K562 (cell line): ENCODE measurements at regions not wholly inside any gene's neighbourhood (a gene's known extent, or its start where the extent isn't known, plus 50 kb on each side); places are given as distances from the start of the nearest gene placed in this dataset.

Experiments used
- ATAC-seq: fragments of 200-7000 bp; cut with Tn5 transposase; 3 replicates; pipeline ENCODE4 v1.9.1; 2020; ENCODE audit warnings: moderate library complexity
- BruUV-seq: library from RNA; stranded (reverse); fragments of 400-500 nt; replicated peaks from 2 replicates; lab custom pipeline; 2021; lab: Mats Ljungman, UMichigan
- CTCF ChIA-PET: fragments of 300-600 bp; formaldehyde crosslinking; extraction: SDS; loops from one replicate; lab custom pipeline; 2021; ENCODE audit warnings: low intra/inter-chr PET ratio; lab: Yijun Ruan, JAX
- POLR2A ChIA-PET: fragments of 300-600, 350-650 bp; sonication (Branson Sonifier 250); formaldehyde crosslinking; extraction: SDS; loops from one replicate; lab custom pipeline; 2021; ENCODE audit warnings: antibody characterized with exemption, inconsistent platforms; lab: Yijun Ruan, JAX
- DNase-seq, 4 experiments: peaks; one replicate each; pipeline versions ENCODE4 v3.0.0 to v3.0.0-alpha.2; 2011 to 2018; ENCODE audit warnings: low spot score in 3 of 4, mixed read lengths in 3 of 4; ENCODE audit errors: extremely low read depth in 1 of 4
- FAIRE-seq: peaks from 2 replicates; lab custom pipeline; 2011; peaks lifted over from hg19 to GRCh38; lab: Jason Lieb, UNC
- H2AFZ ChIP-seq: 2 replicates; pipeline ENCODE4 v1.6.0; 2011; ENCODE audit warnings: low read depth, low read length, control low read depth, inconsistent platforms
- H3K27ac ChIP-seq: fragments of 200-600 bp; 3 replicates; pipeline ENCODE4 v1.8.0; 2011; ENCODE audit warnings: low read depth, mild to moderate bottlenecking, control low read depth, inconsistent platforms, low read length, moderate library complexity, mixed read lengths; ENCODE audit errors: extremely low read depth
- H3K27me3 ChIP-seq, 2 experiments: fragments of 300-600 bp in 1 of 2; 2 replicates in 1 of 2; 3 replicates in 1 of 2; pipeline versions ENCODE4 v1.6.0 to v1.8.0; 2011; ENCODE audit warnings: inconsistent platforms in 2 of 2, low read length in 2 of 2, mild to moderate bottlenecking in 1 of 2, mixed read lengths in 1 of 2, moderate library complexity in 1 of 2; ENCODE audit not compliant: control insufficient read depth in 2 of 2, insufficient read depth in 2 of 2
- H3K36me3 ChIP-seq: fragments of 300-600 bp; 3 replicates; pipeline ENCODE4 v1.8.0; 2011; ENCODE audit warnings: mild to moderate bottlenecking, low read length, inconsistent platforms; ENCODE audit not compliant: control insufficient read depth, insufficient read depth
- H3K4me1 ChIP-seq, 2 experiments: fragments of 200-600 bp in 1 of 2; replicated peaks in 1 of 2; 2 replicates in 1 of 2; 3 replicates in 1 of 2; pipeline versions ENCODE4 v1.5.1 to v1.8.0; 2011; ENCODE audit warnings: inconsistent platforms in 2 of 2, low read length in 2 of 2, mild to moderate bottlenecking in 1 of 2, mixed read lengths in 1 of 2, moderate library complexity in 1 of 2; ENCODE audit not compliant: control insufficient read depth in 2 of 2, insufficient read depth in 2 of 2
- H3K4me2 ChIP-seq: 2 replicates; pipeline ENCODE4 v1.6.1; 2011; ENCODE audit warnings: low read length, control low read depth, inconsistent platforms, mixed read lengths; ENCODE audit not compliant: insufficient read depth
- H3K4me3 ChIP-seq: fragments of 200-600 bp; sonication (generic), shearing (Covaris generic); 2 replicates; pipeline ENCODE4 v1.5.1; 2016; ENCODE audit warnings: control low read depth, inconsistent platforms
- H3K79me2 ChIP-seq: fragments of 200-600 bp; 3 replicates; pipeline ENCODE4 v1.8.0; 2011; ENCODE audit warnings: low read length, inconsistent platforms; ENCODE audit not compliant: control insufficient read depth, insufficient read depth
- H3K9ac ChIP-seq, 2 experiments: 2 replicates each; pipeline versions ENCODE4 v1.6.0 to v1.6.1; 2011; ENCODE audit warnings: low read depth in 2 of 2, low read length in 2 of 2, control low read depth in 1 of 2, inconsistent platforms in 1 of 2, mild to moderate bottlenecking in 1 of 2, mixed read lengths in 1 of 2; ENCODE audit not compliant: insufficient read depth in 1 of 2
- H3K9me1 ChIP-seq: one replicate; pipeline ENCODE4 v1.6.0; 2011; ENCODE audit warnings: inconsistent platforms, mild to moderate bottlenecking, low read length, moderate library complexity; ENCODE audit not compliant: control insufficient read depth, insufficient read depth
- H3K9me3 ChIP-seq: replicated peaks from 2 replicates; pipeline ENCODE4 v1.5.1; 2011; ENCODE audit warnings: low read depth, low read length, inconsistent platforms; ENCODE audit not compliant: control insufficient read depth, insufficient read depth
- H4K20me1 ChIP-seq: replicated peaks from 2 replicates; pipeline ENCODE4 v1.6.1; 2011; ENCODE audit warnings: low read length, inconsistent platforms, mixed read lengths; ENCODE audit not compliant: control insufficient read depth, insufficient read depth
- DACH1 ChIP-seq: fragments of 450-650 bp; IDR thresholded peaks from 2 replicates; pipeline ENCODE4 v1.6.1; 2018; ENCODE audit not compliant: partially characterized antibody
- HIVEP1 ChIP-seq: fragments of 250-450 bp; sonication (Bioruptor Pico); IDR thresholded peaks from 2 replicates; pipeline ENCODE4 v1.4.0; 2020; ENCODE audit warnings: mild to moderate bottlenecking
- SAP30 ChIP-seq: fragments of 200-600 bp; sonication (generic); IDR thresholded peaks from 2 replicates; pipeline ENCODE4 v1.6.1; 2012; ENCODE audit warnings: borderline replicate concordance, low read depth, mild to moderate bottlenecking, moderate library complexity, low read length, control low read depth, inconsistent platforms; ENCODE audit not compliant: insufficient read depth, poor library complexity, severe bottlenecking
- TCF7L2 ChIP-seq: fragments of 150-350 bp; IDR thresholded peaks from 2 replicates; pipeline ENCODE4 v1.6.1; 2016; ENCODE audit warnings: low read depth, mild to moderate bottlenecking, low read length, moderate library complexity
- ZNF282 ChIP-seq: sonication (generic); formaldehyde crosslinking; IDR thresholded peaks from 2 replicates; pipeline ENCODE4 v1.8.1; 2023; ENCODE audit warnings: missing genetic modification reagents
- ZNF431 ChIP-seq: sonication (generic); formaldehyde crosslinking; IDR thresholded peaks from 2 replicates; pipeline ENCODE4 v1.8.0; 2022; ENCODE audit warnings: mild to moderate bottlenecking, missing genetic modification reagents
- ZNF695 ChIP-seq: fragments of 450-650 bp; formaldehyde crosslinking; IDR thresholded peaks from 2 replicates; pipeline ENCODE4 v1.4.0; 2020; ENCODE audit warnings: mild to moderate bottlenecking, moderate library complexity
- WGBS: fragments of 100-300 bp; shearing (Covaris generic); methylation state at CpG from one replicate; pipeline ENCODE4 v1.1.6; 2016; ENCODE audit warnings: low coverage, mixed read lengths; ENCODE audit not compliant: insufficient coverage; ENCODE audit errors: missing lambda C conversion rate; 5-methylcytosine and 5-hydroxymethylcytosine counted together
- in situ Hi-C: fragments of 300-500 bp; cut with MboI; formaldehyde crosslinking; loops from 4 replicates; pipeline ENCODE4 v1.15.0; 2018; ENCODE audit warnings: inconsistent platforms, mixed read lengths
- intact Hi-C: fragments of 100-400 bp; cut with micrococcal nuclease; formaldehyde crosslinking; loops from 2 replicates; pipeline ENCODE4 v1.14.2; 2022
- TF ChIP-seq, protein P1 (sequence below), 2 experiments: fragments of 250-450 bp in 1 of 2; fragments of 450-650 bp in 1 of 2; sonication (Bioruptor Pico) in 1 of 2; IDR thresholded peaks; 2 replicates each; pipeline versions ENCODE4 v1.6.1 to v1.8.0; 2016 to 2021; ENCODE audit warnings: mild to moderate bottlenecking in 2 of 2, moderate library complexity in 2 of 2, missing compliant biosample characterization in 1 of 2, missing genetic modification characterization in 1 of 2
- TF ChIP-seq, protein P2 (sequence below): sonication (generic); formaldehyde crosslinking; IDR thresholded peaks from 2 replicates; pipeline ENCODE4 v1.9.0; 2022; ENCODE audit warnings: mild to moderate bottlenecking, missing genetic modification reagents
- TF ChIP-seq, protein P3 (sequence below): sonication (generic); formaldehyde crosslinking; IDR thresholded peaks from 2 replicates; pipeline ENCODE4 v1.8.0; 2023; ENCODE audit warnings: missing genetic modification reagents, mild to moderate bottlenecking, borderline replicate concordance
- TF ChIP-seq, protein P4 (sequence below): fragments of 250-450 bp; sonication (Bioruptor Pico); IDR thresholded peaks from 2 replicates; pipeline ENCODE4 v1.4.0; 2020; ENCODE audit warnings: mild to moderate bottlenecking, moderate library complexity

DNA sequence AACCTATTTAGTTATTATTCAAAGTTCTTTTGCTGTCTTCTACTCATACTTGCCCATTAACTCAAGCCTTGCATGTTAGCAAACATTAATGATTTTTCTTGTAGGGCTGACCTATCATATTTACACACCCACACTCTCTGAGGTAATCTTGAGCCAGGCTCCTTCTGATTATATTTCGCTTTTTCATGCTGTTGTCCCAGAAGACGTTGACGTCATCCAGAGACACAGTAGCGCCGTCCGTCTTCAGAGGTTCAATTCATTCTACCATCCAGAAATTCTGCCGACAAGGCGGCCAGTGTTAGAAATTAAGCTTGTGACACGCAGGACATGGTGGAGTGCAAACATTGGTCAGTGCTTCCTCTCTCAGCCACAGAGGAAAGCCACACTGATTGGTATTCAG lies 584.7 kb downstream of the BMP2 start (continued):
- TF ChIP-seq HIVEP1 (CRISPR knock-in tag) (no peak), SAP30 (no peak), ZNF282 (CRISPR knock-in tag) (no peak)
- TF ChIP-seq, protein P1, sequence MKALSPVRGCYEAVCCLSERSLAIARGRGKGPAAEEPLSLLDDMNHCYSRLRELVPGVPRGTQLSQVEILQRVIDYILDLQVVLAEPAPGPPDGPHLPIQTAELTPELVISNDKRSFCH (CRISPR knock-in tag; IDR thresholded peaks at IDR 0.05), result no peak
- TF ChIP-seq, protein P1 (tag; IDR thresholded peaks at IDR 0.05), result no peak
- TF ChIP-seq, all 486 proteins: peak for 0

DNA sequence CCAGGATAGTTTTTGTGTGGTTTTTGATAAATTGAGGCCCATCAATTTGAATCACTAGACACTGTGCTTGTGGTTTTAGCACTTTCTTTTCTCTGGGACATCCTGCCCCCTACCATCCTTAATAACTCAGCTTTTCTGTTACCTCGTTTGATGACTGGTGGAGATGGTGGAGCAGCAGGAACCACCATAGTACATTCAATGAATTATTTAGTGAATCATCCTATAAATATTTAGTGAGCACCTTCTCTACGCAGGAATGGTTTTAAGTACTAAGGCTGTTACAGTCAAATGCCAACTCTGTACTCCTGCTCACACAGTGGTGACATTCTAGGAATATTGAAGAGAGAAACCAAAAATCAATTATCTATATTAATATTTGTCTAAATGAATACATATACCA lies 585.2 kb downstream of the HAO1 start:
- DNase-seq (no peak), FAIRE-seq (no peak), ATAC-seq (no peak)
- in situ Hi-C loops, result no loop called here
- no TSS peak for BruUV-seq
- no peaks in the 10 kb centered on the region for H3K4me1 ChIP-seq
- H3K9me3 ChIP-seq, result 0 out of 2 replicates have a peak, but pooled peaks cover 1% of the 10 kb centered on the region
- no peak overlapping the region for H3K4me2 ChIP-seq
- POLR2A ChIA-PET, result no interaction called here
- H3K4me3 ChIP-seq, result no peak overlapping the region
- H3K9me1 ChIP-seq, result no peaks in the 10 kb centered on the region
- H3K9ac ChIP-seq, result no peak overlapping the region
- no peaks in the 10 kb centered on the region for H3K79me2 ChIP-seq
- H3K27ac ChIP-seq, result no peak overlapping the region
- CTCF ChIA-PET, result no interaction called here
- H4K20me1 ChIP-seq, result no peaks in the 10 kb centered on the region
- 0% methylated on average over 2 of the region's 2 CpGs for WGBS
- no peak overlapping the region for H2AFZ ChIP-seq
- no peaks in the 10 kb centered on the region for H3K36me3 ChIP-seq
- no peaks in the 10 kb centered on the region for H3K27me3 ChIP-seq
- intact Hi-C loops, result no loop called here
- TF ChIP-seq, protein P2, sequence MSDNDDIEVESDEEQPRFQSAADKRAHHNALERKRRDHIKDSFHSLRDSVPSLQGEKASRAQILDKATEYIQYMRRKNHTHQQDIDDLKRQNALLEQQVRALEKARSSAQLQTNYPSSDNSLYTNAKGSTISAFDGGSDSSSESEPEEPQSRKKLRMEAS (CRISPR knock-in tag), result no peak
- no peak for TF ChIP-seq ZNF695 (CRISPR knock-in tag)
- no peak for TF ChIP-seq TCF7L2
- no peak for TF ChIP-seq ZNF431 (CRISPR knock-in tag)
- TF ChIP-seq DACH1, result no peak
- TF ChIP-seq, protein P3, sequence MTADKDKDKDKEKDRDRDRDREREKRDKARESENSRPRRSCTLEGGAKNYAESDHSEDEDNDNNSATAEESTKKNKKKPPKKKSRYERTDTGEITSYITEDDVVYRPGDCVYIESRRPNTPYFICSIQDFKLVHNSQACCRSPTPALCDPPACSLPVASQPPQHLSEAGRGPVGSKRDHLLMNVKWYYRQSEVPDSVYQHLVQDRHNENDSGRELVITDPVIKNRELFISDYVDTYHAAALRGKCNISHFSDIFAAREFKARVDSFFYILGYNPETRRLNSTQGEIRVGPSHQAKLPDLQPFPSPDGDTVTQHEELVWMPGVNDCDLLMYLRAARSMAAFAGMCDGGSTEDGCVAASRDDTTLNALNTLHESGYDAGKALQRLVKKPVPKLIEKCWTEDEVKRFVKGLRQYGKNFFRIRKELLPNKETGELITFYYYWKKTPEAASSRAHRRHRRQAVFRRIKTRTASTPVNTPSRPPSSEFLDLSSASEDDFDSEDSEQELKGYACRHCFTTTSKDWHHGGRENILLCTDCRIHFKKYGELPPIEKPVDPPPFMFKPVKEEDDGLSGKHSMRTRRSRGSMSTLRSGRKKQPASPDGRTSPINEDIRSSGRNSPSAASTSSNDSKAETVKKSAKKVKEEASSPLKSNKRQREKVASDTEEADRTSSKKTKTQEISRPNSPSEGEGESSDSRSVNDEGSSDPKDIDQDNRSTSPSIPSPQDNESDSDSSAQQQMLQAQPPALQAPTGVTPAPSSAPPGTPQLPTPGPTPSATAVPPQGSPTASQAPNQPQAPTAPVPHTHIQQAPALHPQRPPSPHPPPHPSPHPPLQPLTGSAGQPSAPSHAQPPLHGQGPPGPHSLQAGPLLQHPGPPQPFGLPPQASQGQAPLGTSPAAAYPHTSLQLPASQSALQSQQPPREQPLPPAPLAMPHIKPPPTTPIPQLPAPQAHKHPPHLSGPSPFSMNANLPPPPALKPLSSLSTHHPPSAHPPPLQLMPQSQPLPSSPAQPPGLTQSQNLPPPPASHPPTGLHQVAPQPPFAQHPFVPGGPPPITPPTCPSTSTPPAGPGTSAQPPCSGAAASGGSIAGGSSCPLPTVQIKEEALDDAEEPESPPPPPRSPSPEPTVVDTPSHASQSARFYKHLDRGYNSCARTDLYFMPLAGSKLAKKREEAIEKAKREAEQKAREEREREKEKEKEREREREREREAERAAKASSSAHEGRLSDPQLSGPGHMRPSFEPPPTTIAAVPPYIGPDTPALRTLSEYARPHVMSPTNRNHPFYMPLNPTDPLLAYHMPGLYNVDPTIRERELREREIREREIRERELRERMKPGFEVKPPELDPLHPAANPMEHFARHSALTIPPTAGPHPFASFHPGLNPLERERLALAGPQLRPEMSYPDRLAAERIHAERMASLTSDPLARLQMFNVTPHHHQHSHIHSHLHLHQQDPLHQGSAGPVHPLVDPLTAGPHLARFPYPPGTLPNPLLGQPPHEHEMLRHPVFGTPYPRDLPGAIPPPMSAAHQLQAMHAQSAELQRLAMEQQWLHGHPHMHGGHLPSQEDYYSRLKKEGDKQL (CRISPR knock-in tag), result no peak
- TF ChIP-seq, protein P4, sequence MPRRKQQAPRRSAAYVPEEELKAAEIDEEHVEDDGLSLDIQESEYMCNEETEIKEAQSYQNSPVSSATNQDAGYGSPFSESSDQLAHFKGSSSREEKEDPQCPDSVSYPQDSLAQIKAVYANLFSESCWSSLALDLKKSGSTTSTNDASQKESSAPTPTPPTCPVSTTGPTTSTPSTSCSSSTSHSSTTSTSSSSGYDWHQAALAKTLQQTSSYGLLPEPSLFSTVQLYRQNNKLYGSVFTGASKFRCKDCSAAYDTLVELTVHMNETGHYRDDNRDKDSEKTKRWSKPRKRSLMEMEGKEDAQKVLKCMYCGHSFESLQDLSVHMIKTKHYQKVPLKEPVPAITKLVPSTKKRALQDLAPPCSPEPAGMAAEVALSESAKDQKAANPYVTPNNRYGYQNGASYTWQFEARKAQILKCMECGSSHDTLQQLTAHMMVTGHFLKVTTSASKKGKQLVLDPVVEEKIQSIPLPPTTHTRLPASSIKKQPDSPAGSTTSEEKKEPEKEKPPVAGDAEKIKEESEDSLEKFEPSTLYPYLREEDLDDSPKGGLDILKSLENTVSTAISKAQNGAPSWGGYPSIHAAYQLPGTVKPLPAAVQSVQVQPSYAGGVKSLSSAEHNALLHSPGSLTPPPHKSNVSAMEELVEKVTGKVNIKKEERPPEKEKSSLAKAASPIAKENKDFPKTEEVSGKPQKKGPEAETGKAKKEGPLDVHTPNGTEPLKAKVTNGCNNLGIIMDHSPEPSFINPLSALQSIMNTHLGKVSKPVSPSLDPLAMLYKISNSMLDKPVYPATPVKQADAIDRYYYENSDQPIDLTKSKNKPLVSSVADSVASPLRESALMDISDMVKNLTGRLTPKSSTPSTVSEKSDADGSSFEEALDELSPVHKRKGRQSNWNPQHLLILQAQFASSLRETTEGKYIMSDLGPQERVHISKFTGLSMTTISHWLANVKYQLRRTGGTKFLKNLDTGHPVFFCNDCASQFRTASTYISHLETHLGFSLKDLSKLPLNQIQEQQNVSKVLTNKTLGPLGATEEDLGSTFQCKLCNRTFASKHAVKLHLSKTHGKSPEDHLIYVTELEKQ (CRISPR knock-in tag), result no peak
